GM21576 (cell line): ENCODE measurements at regions not wholly inside any gene's neighbourhood (a gene's known extent, or its start where the extent isn't known, plus 50 kb on each side); places are given as distances from the start of the nearest gene placed in this dataset.
"Not testable (repeated sequence)": the region's sequence is repeated elsewhere in the genome, so short reads cannot be mapped to it uniquely, and the experiment has no call there.

ENCODE experiments used
- ATAC-seq: cut with Tn5 transposase; IDR thresholded peaks from one replicate; pipeline ENCODE4 v1.9.1; 2021; ENCODE audit warnings: mild to moderate bottlenecking, moderate library complexity; ENCODE audit not compliant: unreplicated experiment

- no peak for ATAC-seq
Measured at GRCh38 chr4:62771983-62772557, 1571.9 kb downstream of the ADGRL3 start.

GRCh38 chr4:62740296-62740695, 1540.2 kb downstream of the ADGRL3 start:
- ATAC-seq, result no peak

GRCh38 chr4:62717154-62717553, 1517.0 kb downstream of the ADGRL3 start:
- no peak for ATAC-seq

GRCh38 chr4:62711575-62711974, 1511.4 kb downstream of the ADGRL3 start:
- ATAC-seq, result no peak

- no peak for ATAC-seq
Measured at GRCh38 chr4:62709618-62710252, 1509.6 kb downstream of the ADGRL3 start.

- no peak for ATAC-seq
Measured at GRCh38 chr4:62706423-62706822, 1506.3 kb downstream of the ADGRL3 start.

- no peak for ATAC-seq
Measured at GRCh38 chr4:62683799-62684566, 1483.9 kb downstream of the ADGRL3 start.

- ATAC-seq, result no peak
Measured at GRCh38 chr4:62676962-62677361, 1476.8 kb downstream of the ADGRL3 start.

- no peak for ATAC-seq
Measured at GRCh38 chr4:62670514-62670913, 1470.4 kb downstream of the ADGRL3 start.

- no peak for ATAC-seq
Measured at GRCh38 chr4:62661821-62662220, 1461.7 kb downstream of the ADGRL3 start.

- no peak for ATAC-seq
Measured at GRCh38 chr4:62656006-62656405, 1455.9 kb downstream of the ADGRL3 start.

GRCh38 chr4:62644372-62644771, 1444.2 kb downstream of the ADGRL3 start:
- ATAC-seq, result no peak

GRCh38 chr4:62640296-62640695, 1440.2 kb downstream of the ADGRL3 start:
- ATAC-seq, result no peak

GRCh38 chr4:62627671-62628070, 1427.5 kb downstream of the ADGRL3 start:
- no peak for ATAC-seq

GRCh38 chr4:62627141-62627540, 1427.0 kb downstream of the ADGRL3 start:
- no peak for ATAC-seq

- ATAC-seq, result no peak
Measured at GRCh38 chr4:62622089-62622488, 1422.0 kb downstream of the ADGRL3 start.

GRCh38 chr4:62619971-62620370, 1419.8 kb downstream of the ADGRL3 start:
- ATAC-seq, result no peak

- ATAC-seq, result no peak
Measured at GRCh38 chr4:62618042-62618441, 1417.9 kb downstream of the ADGRL3 start.

GRCh38 chr4:62601737-62602136, 1401.6 kb downstream of the ADGRL3 start:
- ATAC-seq, result no peak

GRCh38 chr4:62595265-62595664, 1395.1 kb downstream of the ADGRL3 start:
- ATAC-seq, result not testable (repeated sequence)

GRCh38 chr4:62591756-62592155, 1391.6 kb downstream of the ADGRL3 start:
- ATAC-seq, result no peak

GRCh38 chr4:62588671-62589070, 1388.5 kb downstream of the ADGRL3 start:
- no peak for ATAC-seq
